IMR-90 (cell line): ENCODE measurements at regions not wholly inside any gene's neighbourhood (a gene's known extent, or its start where the extent isn't known, plus 50 kb on each side); places are given as distances from the start of the nearest gene placed in this dataset.

Source experiments
- ATAC-seq: fragments of 200-7000 bp; cut with Tn5 transposase; 2 replicates; pipeline ENCODE4 v1.9.1; 2020; ENCODE audit warnings: low read depth, mild to moderate bottlenecking, moderate library complexity
- BruUV-seq: library from RNA; stranded (reverse); fragments of 400-500 nt; replicated peaks from 2 replicates; lab custom pipeline; 2021; lab: Mats Ljungman, UMichigan
- CTCF ChIA-PET: fragments of 300-600 bp; formaldehyde crosslinking; extraction: SDS; loops from one replicate; lab custom pipeline; 2021; ENCODE audit warnings: antibody characterized with exemption; lab: Yijun Ruan, JAX
- POLR2A ChIA-PET: fragments of 300-600 bp; sonication (Branson Sonifier 250); formaldehyde crosslinking; loops from one replicate; lab custom pipeline; 2022; ENCODE audit warnings: antibody characterized with exemption; ENCODE audit not compliant: unreplicated experiment; lab: Charles Lee
- DNase-seq: peaks from one replicate; pipeline ENCODE4 v3.0.0; 2013
- H2AFZ ChIP-seq: replicated peaks from 2 replicates; pipeline ENCODE3; 2013; ENCODE audit warnings: low read length, mild to moderate bottlenecking; ENCODE audit not compliant: poor library complexity
- H2AK5ac ChIP-seq: 2 replicates; pipeline ENCODE4 v1.6.1; 2013; ENCODE audit warnings: low read depth, low read length, inconsistent platforms
- H2AK9ac ChIP-seq: replicated peaks from 2 replicates; pipeline ENCODE3; 2013; ENCODE audit warnings: mild to moderate bottlenecking, low read depth, low read length, moderate library complexity; ENCODE audit not compliant: poor library complexity
- H2BK120ac ChIP-seq: 2 replicates; pipeline ENCODE4 v1.6.1; 2013; ENCODE audit warnings: low read depth, low read length, inconsistent platforms
- H2BK15ac ChIP-seq: 3 replicates; pipeline ENCODE4 v1.6.1; 2013; ENCODE audit warnings: low read depth, low read length, inconsistent platforms
- H2BK20ac ChIP-seq: 2 replicates; pipeline ENCODE4 v1.6.1; 2013; ENCODE audit warnings: low read depth, mild to moderate bottlenecking, inconsistent platforms, low read length, moderate library complexity
- H2BK5ac ChIP-seq: 2 replicates; pipeline ENCODE4 v1.6.1; 2013; ENCODE audit warnings: mild to moderate bottlenecking, low read depth, low read length, inconsistent platforms; ENCODE audit not compliant: poor library complexity, severe bottlenecking
- H3K14ac ChIP-seq: replicated peaks from 2 replicates; pipeline ENCODE4 v1.6.1; 2013; ENCODE audit warnings: low read depth, low read length, inconsistent platforms
- H3K18ac ChIP-seq: 2 replicates; pipeline ENCODE4 v1.6.1; 2013; ENCODE audit warnings: low read depth, low read length, control low read depth
- H3K23ac ChIP-seq: 2 replicates; pipeline ENCODE4 v1.6.1; 2013; ENCODE audit warnings: low read depth, low read length, inconsistent platforms
- H3K27ac ChIP-seq: 2 replicates; pipeline ENCODE4 v1.5.1; 2013; ENCODE audit warnings: mild to moderate bottlenecking, control low read depth, low read length; ENCODE audit not compliant: insufficient read depth
- H3K27me3 ChIP-seq: 2 replicates; pipeline ENCODE4 v1.6.1; 2013; ENCODE audit warnings: low read length; ENCODE audit not compliant: control insufficient read depth, insufficient read depth
- H3K36me3 ChIP-seq: 2 replicates; pipeline ENCODE4 v1.6.1; 2013; ENCODE audit warnings: low read length, mixed read lengths; ENCODE audit not compliant: control insufficient read depth, insufficient read depth
- H3K4ac ChIP-seq: 2 replicates; pipeline ENCODE4 v1.6.1; 2013; ENCODE audit warnings: low read depth, low read length, inconsistent platforms
- H3K4me1 ChIP-seq: 2 replicates; pipeline ENCODE4 v1.6.1; 2013; ENCODE audit warnings: low read length, mixed read lengths; ENCODE audit not compliant: control insufficient read depth, insufficient read depth
- H3K4me2 ChIP-seq: 2 replicates; pipeline ENCODE4 v1.6.1; 2013; ENCODE audit warnings: low read depth, mild to moderate bottlenecking, control low read depth, low read length, moderate library complexity
- H3K4me3 ChIP-seq: 2 replicates; pipeline ENCODE4 v1.5.1; 2013; ENCODE audit warnings: low read depth, mild to moderate bottlenecking, control low read depth, low read length, moderate library complexity; ENCODE audit not compliant: insufficient read depth
- H3K56ac ChIP-seq: 2 replicates; pipeline ENCODE4 v1.6.1; 2013; ENCODE audit warnings: low read length, inconsistent platforms; ENCODE audit not compliant: insufficient read depth; ENCODE audit errors: extremely low read depth
- H3K79me1 ChIP-seq, 2 experiments: 2 replicates each; pipeline ENCODE4 v1.6.1; 2013; ENCODE audit warnings: low read length in 2 of 2, inconsistent platforms in 1 of 2, low read depth in 1 of 2
- H3K9ac ChIP-seq: 2 replicates; pipeline ENCODE4 v1.6.1; 2013; ENCODE audit warnings: low read depth, low read length, control low read depth
- H3K9me1 ChIP-seq: 2 replicates; pipeline ENCODE4 v1.6.1; 2013; ENCODE audit warnings: low read length, inconsistent platforms; ENCODE audit not compliant: insufficient read depth
- H3K9me3 ChIP-seq: 2 replicates; pipeline ENCODE4 v1.6.1; 2013; ENCODE audit warnings: low read length; ENCODE audit not compliant: control insufficient read depth, insufficient read depth
- H4K20me1 ChIP-seq: 2 replicates; pipeline ENCODE4 v1.6.1; 2013; ENCODE audit warnings: low read length, inconsistent platforms; ENCODE audit not compliant: insufficient read depth
- H4K5ac ChIP-seq: 2 replicates; pipeline ENCODE4 v1.6.1; 2013; ENCODE audit warnings: mild to moderate bottlenecking, low read depth, low read length, control low read depth
- H4K8ac ChIP-seq, 2 experiments: 2 replicates each; pipeline ENCODE4 v1.6.1; 2013; ENCODE audit warnings: low read depth in 2 of 2, low read length in 2 of 2, control low read depth in 1 of 2, inconsistent platforms in 1 of 2
- H4K91ac ChIP-seq: 2 replicates; pipeline ENCODE4 v1.6.1; 2013; ENCODE audit warnings: low read depth, low read length, inconsistent platforms; ENCODE audit not compliant: insufficient read depth
- MAZ ChIP-seq: IDR thresholded peaks from 2 replicates; pipeline ENCODE4 v1.6.1; 2012; ENCODE audit warnings: low read depth, mild to moderate bottlenecking, low read length, improper control_type of control experiment, moderate library complexity, borderline replicate concordance
- RAD21 ChIP-seq: IDR thresholded peaks from 2 replicates; pipeline ENCODE4 v1.6.1; 2012; ENCODE audit warnings: low read length, improper control_type of control experiment
- RCOR1 ChIP-seq: IDR thresholded peaks from 2 replicates; pipeline ENCODE4 v1.6.1; 2012; ENCODE audit warnings: mild to moderate bottlenecking, low read length, improper control_type of control experiment; ENCODE audit not compliant: insufficient replicate concordance
- WGBS, 2 experiments: methylation state at CpG; one replicate each; pipeline versions ENCODE4 v1.1.5 to v1.1.7; 2013; ENCODE audit warnings: missing lambda C conversion rate in 2 of 2; ENCODE audit not compliant: insufficient read length in 1 of 2; ENCODE audit errors: extremely low coverage in 2 of 2; 5-methylcytosine and 5-hydroxymethylcytosine counted together
- dilution Hi-C: fragments of 300-500 bp; cut with HindIII; formaldehyde crosslinking; loops from one replicate; pipeline ENCODE4 v1.14.3; 2018; ENCODE audit warnings: low sequenced_read_pairs; ENCODE audit not compliant: unreplicated experiment
- in situ Hi-C: fragments of 300-500 bp; cut with MboI; formaldehyde crosslinking; loops from 3 replicates; pipeline ENCODE4 v1.14.3; 2019; ENCODE audit warnings: low sequenced_read_pairs, inconsistent platforms, mixed read lengths
- intact Hi-C: fragments of 100-400 bp; cut with micrococcal nuclease; formaldehyde crosslinking; loops from 2 replicates; pipeline ENCODE4 v1.10.0; 2022

DNA sequence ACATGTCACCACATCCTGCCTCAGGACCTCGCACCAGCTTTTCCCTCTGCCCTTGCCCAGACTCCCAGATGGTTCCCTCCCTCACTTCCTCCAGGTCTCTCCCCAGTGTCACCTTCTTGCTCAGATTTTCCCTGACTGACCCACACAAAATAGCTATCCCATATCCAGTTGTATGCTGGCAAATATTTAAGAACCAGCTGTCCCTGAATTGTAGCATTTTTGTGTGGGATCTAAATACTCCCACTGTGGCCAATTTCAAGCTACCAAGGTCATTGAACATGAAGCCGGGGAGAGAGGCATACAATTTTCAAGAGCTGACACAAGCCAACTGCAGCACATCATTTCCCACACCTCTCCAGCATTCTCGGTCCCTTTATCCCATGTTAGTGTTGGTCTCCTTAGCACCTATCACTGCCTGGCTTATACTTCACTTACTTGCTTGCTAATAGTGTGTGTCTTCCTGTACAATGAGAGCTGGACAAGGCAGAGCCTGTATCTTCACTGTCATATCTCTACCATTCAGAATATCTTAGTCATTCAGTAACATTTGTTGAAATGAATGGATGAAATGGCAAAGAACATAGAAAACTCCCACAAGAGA is 101.3 kb upstream of the CTNNB1 start:
- Histone ChIP-seq H3K14ac (no peak overlapping the region), H3K27me3 (no peaks in the 10 kb centered on the region), H3K23ac (no peak overlapping the region), H3K36me3 (no peaks in the 10 kb centered on the region), H2BK5ac (no peak overlapping the region), H2AK5ac (no peak overlapping the region), H2AK9ac (no peak overlapping the region), H2AFZ (no peak overlapping the region), H3K4me1 (no peaks in the 10 kb centered on the region), H3K4ac (no peak overlapping the region), H3K9me3 (no peaks in the 10 kb centered on the region), H2BK20ac (no peak overlapping the region), H4K8ac (no peak overlapping the region), H3K4me2 (no peak overlapping the region), H3K9me1 (no peaks in the 10 kb centered on the region), H4K91ac (no peak overlapping the region), H3K79me1 (no peaks in the 10 kb centered on the region), H4K5ac (no peak overlapping the region), H2BK120ac (no peak overlapping the region), H2BK15ac (no peak overlapping the region), H3K27ac (no peak overlapping the region), H3K56ac (no peak overlapping the region), H3K18ac (no peak overlapping the region), H4K20me1 (no peaks in the 10 kb centered on the region), H3K4me3 (no peak overlapping the region), H3K9ac (no peak overlapping the region)
- intact Hi-C loops (no loop called here), in situ Hi-C loops (no loop called here), dilution Hi-C loops (no loop called here)
- DNase-seq: no peak
- ATAC-seq: no peak
- ChIA-PET CTCF (no interaction called here), POLR2A (no interaction called here)
- WGBS, 2 experiments: 14% methylated on average over 1 of the region's 3 CpGs; no CpG with 5 or more reads in 1 of the 2 experiments
- no TSS peak for BruUV-seq
- no peak for TF ChIP-seq RAD21
- TF ChIP-seq MAZ: no peak
- no peak for TF ChIP-seq RCOR1
